Astrocyte of the spinal cord (primary cell): ENCODE measurements at regions not wholly inside any gene's neighbourhood (a gene's known extent, or its start where the extent isn't known, plus 50 kb on each side); places are given as distances from the start of the nearest gene placed in this dataset.

Experiments used
- DNase-seq: peaks from one replicate; pipeline ENCODE4 v3.0.0; 2011; ENCODE audit warnings: low read depth, low spot score
- H3K4me3 ChIP-seq: 2 replicates; pipeline ENCODE4 v1.5.1; 2011; ENCODE audit warnings: low read depth, mild to moderate bottlenecking, low read length, moderate library complexity
- in situ Hi-C: cut with HindIII; loops from 2 replicates; pipeline ENCODE4 v1.10.0; 2017; ENCODE audit warnings: low sequenced_read_pairs
- TF ChIP-seq, protein P1 (sequence below): IDR thresholded peaks from 2 replicates; pipeline ENCODE4 v1.5.1; 2012; ENCODE audit warnings: low read depth, mild to moderate bottlenecking, low read length, inconsistent platforms

DNA sequence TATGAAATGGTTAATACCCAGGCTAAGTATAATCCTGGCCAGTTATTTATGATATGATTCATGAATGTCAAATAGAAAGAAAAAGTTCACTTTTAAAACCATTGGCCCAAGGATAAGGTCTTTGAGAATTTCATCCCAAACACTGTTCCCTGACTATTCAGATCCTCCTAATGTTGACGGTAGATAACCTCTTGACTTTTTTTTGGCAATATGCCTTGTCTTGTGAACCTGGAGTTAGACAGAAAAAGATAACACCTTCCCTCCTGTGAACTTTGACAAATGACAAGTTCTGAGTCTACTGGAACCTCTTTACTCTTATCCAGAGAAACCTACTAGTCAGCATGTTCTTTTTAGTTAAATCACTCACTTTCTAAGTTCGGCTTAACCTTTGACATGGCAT lies 166.8 kb upstream of the PREP start:
- TF ChIP-seq, protein P1, sequence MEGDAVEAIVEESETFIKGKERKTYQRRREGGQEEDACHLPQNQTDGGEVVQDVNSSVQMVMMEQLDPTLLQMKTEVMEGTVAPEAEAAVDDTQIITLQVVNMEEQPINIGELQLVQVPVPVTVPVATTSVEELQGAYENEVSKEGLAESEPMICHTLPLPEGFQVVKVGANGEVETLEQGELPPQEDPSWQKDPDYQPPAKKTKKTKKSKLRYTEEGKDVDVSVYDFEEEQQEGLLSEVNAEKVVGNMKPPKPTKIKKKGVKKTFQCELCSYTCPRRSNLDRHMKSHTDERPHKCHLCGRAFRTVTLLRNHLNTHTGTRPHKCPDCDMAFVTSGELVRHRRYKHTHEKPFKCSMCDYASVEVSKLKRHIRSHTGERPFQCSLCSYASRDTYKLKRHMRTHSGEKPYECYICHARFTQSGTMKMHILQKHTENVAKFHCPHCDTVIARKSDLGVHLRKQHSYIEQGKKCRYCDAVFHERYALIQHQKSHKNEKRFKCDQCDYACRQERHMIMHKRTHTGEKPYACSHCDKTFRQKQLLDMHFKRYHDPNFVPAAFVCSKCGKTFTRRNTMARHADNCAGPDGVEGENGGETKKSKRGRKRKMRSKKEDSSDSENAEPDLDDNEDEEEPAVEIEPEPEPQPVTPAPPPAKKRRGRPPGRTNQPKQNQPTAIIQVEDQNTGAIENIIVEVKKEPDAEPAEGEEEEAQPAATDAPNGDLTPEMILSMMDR = no peak
- DNase-seq = no peak
- no peak overlapping the region for H3K4me3 ChIP-seq
- in situ Hi-C loops = no loop called here

DNA sequence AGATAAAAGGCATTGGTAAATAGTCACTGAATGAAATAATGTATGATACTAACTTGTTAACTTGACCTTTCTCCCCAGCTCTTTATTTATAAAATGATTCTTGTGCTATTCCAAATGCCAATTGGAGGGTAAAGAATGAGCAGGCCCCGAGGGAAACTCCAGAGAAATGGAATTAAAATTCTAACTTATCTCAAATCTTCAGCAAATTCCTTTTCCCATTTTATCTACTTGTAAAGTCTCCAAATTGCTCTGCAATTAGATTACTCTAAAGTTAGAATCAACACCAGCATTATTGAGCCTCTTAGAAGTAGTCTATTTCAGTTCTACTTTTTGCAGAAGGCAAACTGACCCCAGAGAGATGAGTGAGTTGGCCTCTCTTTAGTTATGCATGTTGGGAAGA lies 165.9 kb upstream of the PREP start:
- in situ Hi-C loops = no loop called here
- no peak overlapping the region for H3K4me3 ChIP-seq
- DNase-seq = no peak
- TF ChIP-seq, protein P1 = no peak

DNA sequence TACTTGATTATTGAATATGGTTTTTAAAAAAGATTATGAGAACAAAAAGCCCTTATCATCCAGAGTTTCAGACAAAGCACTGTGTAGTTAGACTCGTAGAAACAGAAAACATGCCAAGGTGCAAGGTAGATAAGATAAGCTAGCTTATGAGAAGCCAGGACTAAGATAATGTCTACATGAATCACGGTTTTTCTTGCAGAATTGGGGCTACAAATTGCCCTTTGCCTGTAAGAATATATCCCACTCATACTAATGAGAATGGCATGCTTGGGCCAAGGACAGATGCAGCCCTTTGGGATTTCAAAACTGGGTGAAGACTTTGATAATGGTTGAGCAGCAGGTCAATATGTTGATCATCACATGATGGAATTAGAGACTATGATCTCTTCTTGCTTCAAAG lies 165.3 kb upstream of the PREP start:
- no peak for DNase-seq
- TF ChIP-seq, protein P1 = no peak
- H3K4me3 ChIP-seq = no peak overlapping the region
- in situ Hi-C loops = no loop called here

DNA sequence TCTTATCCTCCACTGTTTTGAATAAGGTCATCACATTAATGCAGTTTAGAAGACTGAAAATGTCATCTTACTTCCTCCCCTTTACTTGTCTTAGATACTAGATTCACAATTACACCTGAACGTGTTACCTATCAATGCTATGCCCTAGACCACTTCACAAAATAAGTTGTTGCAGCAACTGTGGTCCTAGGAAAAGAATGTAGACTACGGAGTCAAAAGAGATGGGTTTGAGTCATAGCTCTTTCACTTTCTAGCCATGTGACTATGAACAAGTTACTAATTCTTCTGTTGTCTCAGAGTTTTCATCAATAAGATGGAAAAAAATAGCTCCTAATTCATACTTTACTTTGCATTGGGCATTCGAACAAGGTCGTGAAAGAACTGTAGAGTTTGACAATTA lies 164.3 kb upstream of the PREP start:
- DNase-seq = no peak
- no peak overlapping the region for H3K4me3 ChIP-seq
- in situ Hi-C loops = no loop called here
- TF ChIP-seq, protein P1 = no peak

DNA sequence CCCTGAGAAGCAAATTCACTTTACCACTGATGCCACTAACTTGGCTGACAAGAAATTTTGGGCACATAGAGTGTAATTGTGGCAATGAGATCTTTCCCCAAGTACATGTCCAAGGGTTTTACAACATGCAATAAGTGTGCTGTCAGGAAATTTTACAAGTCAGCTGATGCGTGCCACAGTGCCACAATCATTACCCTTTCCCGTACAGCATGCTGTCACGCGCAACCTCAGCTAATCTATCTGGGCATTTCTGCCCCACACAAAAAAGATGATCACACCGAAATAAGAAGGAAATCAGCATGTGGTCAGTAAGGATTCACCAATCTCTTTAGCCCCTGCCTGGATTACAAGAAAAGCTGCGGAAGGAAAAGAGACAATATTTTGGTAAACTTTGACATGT lies 163.6 kb upstream of the PREP start:
- in situ Hi-C loops = no loop called here
- DNase-seq = peak; percentile 30
- H3K4me3 ChIP-seq = no peak overlapping the region
- TF ChIP-seq, protein P1 = no peak

DNA sequence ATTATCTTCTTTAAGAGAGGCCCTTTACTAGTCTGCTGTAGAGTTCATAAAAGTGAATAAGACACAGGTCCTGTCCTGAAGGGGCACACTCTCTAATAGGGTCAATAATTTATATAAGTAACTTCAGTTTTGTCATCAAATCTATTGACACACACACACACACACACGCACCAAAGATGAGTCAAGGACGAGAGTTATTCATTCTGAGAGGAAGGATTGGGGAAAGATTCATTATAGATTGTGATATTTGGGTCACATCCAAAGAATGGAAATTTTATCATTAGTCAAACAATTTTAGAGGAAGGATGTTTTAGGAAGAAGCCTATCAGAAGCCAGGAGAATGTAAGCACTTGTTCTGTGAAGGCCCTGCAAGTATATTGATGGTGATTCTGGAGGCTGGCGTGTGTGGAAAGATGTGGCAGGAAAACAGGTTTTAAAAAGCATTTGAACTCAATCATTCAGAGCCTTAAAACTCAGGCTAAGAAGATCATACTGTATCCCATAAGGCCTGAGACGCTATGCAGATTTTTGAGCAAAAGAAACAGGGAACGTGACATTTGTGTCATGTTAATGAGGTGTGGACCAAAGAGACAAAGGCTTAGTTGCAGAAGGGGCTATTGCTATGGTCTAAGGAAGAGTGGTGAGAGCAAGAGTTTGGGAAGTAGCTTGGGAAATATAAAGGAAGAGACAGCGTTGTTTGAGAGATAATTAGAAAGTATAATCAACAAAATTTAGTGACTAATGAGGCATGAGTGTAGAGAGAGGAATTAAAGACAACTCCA lies 161.4 kb upstream of the PREP start:
- no peak overlapping the region for H3K4me3 ChIP-seq
- in situ Hi-C loops = no loop called here
- DNase-seq = no peak
- TF ChIP-seq, protein P1 = no peak
